NB4 (cell line): ENCODE measurements at regions not wholly inside any gene's neighbourhood (a gene's known extent, or its start where the extent isn't known, plus 50 kb on each side); places are given as distances from the start of the nearest gene placed in this dataset.

Experiments
- DNase-seq: peaks from one replicate; pipeline ENCODE4 v3.0.0; 2010; ENCODE audit warnings: low read depth
- H3K4me3 ChIP-seq: one replicate; pipeline ENCODE4 v1.5.1; 2011; ENCODE audit warnings: mild to moderate bottlenecking, low read depth, low read length, moderate library complexity
- MYC ChIP-seq: IDR thresholded peaks from 2 replicates; pipeline ENCODE4 v1.6.1; 2011; ENCODE audit warnings: low read depth, low read length
- POLR2A ChIP-seq: IDR thresholded peaks from 2 replicates; pipeline ENCODE4 v1.6.1; 2011; ENCODE audit warnings: mild to moderate bottlenecking; ENCODE audit not compliant: insufficient read length; ENCODE audit errors: extremely low read depth
- TF ChIP-seq, protein P1 (sequence below): IDR thresholded peaks from one replicate; pipeline ENCODE4 v1.5.1; 2012; ENCODE audit warnings: low read depth, low read length
- TF ChIP-seq, protein P2 (sequence below): IDR thresholded peaks from 2 replicates; pipeline ENCODE4 v1.6.1; 2011; ENCODE audit warnings: low read depth, low read length

DNA sequence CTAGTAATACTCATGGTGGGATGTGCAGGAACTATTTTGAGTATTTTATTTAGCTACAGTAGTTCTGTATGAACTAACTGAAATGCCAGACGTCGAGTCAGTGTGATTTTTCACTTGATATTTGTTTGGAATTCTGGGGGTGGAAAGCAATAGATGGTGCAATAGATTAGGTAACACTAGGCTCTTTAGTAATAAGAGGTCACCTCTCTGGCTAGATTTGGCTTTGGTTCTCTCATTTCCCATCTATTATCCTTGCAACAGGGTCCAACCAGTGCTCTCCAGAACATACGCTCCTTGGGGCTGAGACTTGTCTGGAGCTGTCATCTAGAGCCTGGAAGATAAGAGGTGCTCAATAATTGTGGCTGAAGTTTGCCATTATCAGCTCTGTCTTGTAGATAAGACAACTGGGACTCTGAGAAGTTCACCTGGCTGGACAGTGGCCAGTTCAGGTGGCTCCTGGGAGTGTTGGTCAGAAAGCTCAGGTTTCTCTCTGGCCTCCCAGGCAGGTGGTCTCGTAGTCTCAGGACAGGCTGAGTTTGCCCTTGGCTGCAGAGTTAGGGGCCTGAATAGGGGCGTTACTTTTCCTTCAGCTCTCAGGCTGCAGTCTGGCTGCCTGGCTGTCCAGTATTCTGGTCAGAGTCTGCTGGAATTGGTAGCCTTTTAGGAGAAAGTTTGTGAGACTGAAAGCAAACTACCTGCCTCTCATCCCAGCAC, 277.5 kb upstream of the RGMA start:
- DNase-seq, result no peak
- TF ChIP-seq, protein P1, sequence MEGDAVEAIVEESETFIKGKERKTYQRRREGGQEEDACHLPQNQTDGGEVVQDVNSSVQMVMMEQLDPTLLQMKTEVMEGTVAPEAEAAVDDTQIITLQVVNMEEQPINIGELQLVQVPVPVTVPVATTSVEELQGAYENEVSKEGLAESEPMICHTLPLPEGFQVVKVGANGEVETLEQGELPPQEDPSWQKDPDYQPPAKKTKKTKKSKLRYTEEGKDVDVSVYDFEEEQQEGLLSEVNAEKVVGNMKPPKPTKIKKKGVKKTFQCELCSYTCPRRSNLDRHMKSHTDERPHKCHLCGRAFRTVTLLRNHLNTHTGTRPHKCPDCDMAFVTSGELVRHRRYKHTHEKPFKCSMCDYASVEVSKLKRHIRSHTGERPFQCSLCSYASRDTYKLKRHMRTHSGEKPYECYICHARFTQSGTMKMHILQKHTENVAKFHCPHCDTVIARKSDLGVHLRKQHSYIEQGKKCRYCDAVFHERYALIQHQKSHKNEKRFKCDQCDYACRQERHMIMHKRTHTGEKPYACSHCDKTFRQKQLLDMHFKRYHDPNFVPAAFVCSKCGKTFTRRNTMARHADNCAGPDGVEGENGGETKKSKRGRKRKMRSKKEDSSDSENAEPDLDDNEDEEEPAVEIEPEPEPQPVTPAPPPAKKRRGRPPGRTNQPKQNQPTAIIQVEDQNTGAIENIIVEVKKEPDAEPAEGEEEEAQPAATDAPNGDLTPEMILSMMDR, result no peak
- TF ChIP-seq, protein P2, sequence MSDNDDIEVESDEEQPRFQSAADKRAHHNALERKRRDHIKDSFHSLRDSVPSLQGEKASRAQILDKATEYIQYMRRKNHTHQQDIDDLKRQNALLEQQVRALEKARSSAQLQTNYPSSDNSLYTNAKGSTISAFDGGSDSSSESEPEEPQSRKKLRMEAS, result no peak
- TF ChIP-seq MYC, result no peak
- TF ChIP-seq POLR2A, result no peak
- no peak overlapping the region for H3K4me3 ChIP-seq

DNA sequence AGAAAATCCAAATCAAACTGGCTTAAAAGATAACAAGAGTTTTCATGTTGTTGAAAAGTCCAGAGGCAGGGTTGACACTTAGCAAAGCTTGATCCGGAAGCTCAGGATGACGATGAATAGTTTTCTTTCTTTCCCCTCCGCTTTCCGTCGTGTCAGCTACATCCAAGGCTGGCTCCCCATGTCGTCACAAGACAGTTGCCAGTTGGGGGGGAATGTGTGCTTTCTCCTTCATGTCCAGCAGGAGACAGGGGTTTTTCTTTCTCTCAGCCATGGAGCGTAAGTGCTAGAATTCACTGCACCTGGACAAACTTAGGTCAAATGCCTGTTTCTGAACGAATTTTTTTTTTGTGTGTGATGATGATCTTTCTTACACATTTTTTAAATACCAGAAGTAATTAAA, 273.8 kb upstream of the RGMA start:
- DNase-seq, result no peak
- no peak overlapping the region for H3K4me3 ChIP-seq
- TF ChIP-seq POLR2A (no peak), MYC (no peak)
- TF ChIP-seq, protein P2, result no peak
- TF ChIP-seq, protein P1, result no peak

DNA sequence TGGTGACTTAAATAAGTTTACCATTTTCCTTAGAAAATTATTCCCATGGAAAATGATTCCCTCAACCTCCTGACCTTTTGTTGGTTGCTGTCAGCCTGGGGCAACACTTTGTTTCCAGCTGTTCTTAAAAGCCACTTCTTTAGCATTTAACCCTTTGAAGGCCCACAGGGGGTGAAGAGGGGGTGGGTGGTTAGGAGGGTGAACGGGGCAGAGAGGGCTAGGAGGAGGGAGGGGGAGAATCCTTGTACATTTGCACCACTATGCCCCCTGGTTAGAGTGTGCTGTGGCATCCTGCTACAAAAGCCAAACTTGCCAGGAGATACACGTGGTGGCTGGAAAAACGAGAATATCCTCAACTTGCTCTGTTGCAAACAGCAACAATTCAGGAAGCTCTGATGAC, 273.2 kb upstream of the RGMA start:
- DNase-seq, result no peak

DNA sequence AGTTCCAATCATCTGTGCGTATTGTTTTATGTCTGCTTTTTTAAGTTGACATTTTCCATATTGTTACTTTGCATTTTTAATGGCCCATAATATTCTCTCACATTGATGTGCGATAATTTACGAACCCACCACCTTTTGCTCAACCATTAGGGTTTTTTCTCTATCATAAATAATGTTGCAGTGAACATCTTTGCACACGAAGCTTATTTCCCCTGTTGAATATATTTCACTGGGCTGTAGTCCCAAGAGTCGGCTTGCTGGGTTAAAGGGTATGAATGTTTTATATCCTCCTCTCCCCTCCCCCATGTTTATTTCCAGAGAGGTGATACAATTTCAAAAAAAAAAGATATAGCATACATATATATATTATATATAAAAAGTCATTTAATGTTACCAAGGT, 272.7 kb upstream of the RGMA start:
- TF ChIP-seq POLR2A (no peak), MYC (no peak)
- TF ChIP-seq, protein P2, result no peak
- TF ChIP-seq, protein P1, result no peak

More for the DNA sequence above, 273.2 kb upstream of the RGMA start:
- TF ChIP-seq POLR2A (no peak), MYC (no peak)
- TF ChIP-seq, protein P2, result no peak
- TF ChIP-seq, protein P1, result no peak
- no peak overlapping the region for H3K4me3 ChIP-seq

DNA sequence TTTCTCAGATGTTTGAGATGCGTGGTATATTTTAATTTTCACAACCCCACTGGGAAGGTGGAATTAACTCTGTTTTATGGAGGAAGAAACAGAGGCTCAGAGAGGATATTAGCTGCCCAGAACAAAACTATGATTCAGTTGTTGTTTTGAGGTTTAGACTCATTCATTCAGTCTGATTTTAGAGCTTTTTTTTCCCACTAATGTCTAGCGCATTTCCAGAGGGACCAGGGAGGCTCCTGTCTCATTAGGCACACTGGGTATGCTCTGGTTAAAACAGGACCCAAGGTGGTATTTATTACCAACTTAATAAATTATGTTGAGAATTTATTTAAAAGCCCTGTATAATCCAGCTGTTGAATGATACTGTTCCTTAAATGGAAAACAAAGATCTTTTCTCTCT, 272.0 kb upstream of the RGMA start:
- DNase-seq, result no peak
- no peak overlapping the region for H3K4me3 ChIP-seq
- TF ChIP-seq, protein P1, result no peak
- TF ChIP-seq MYC, result no peak
- TF ChIP-seq POLR2A, result no peak
- TF ChIP-seq, protein P2, result no peak

More for the DNA sequence above, 272.7 kb upstream of the RGMA start:
- DNase-seq, result no peak
- H3K4me3 ChIP-seq, result no peak overlapping the region
